ENCODE measurements at regions not wholly inside any gene's neighbourhood (a gene's known extent, or its start where the extent isn't known, plus 50 kb on each side); places are given as distances from the start of the nearest gene placed in this dataset.
A peak's percentile ranks its signal among the peaks of the same experiment; 100 is the strongest.

DNA sequence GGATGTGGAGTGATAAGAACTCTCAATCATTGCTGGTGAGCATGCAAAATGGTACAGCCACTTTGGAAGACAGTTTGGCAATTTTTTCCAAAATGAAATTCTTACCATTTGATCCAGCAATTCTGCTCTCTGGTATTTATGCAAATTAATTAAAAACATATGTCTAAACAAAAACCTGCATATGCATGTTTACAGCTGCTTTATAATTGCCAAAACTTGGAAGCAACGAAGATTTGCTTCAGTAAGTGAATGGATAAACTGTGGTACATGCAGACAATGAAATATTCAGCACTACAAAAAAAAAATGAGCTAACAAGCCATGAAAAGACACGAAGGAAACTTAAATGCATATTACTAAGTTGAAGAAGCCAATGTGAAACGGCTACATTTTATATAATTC, 55.5 kb upstream of the SMLR1 start:
- no peaks in the 10 kb centered on the region for H3K36me3 ChIP-seq (ENCODE audit: control insufficient read depth, insufficient read depth, low read length)
- TF ChIP-seq, protein P1, sequence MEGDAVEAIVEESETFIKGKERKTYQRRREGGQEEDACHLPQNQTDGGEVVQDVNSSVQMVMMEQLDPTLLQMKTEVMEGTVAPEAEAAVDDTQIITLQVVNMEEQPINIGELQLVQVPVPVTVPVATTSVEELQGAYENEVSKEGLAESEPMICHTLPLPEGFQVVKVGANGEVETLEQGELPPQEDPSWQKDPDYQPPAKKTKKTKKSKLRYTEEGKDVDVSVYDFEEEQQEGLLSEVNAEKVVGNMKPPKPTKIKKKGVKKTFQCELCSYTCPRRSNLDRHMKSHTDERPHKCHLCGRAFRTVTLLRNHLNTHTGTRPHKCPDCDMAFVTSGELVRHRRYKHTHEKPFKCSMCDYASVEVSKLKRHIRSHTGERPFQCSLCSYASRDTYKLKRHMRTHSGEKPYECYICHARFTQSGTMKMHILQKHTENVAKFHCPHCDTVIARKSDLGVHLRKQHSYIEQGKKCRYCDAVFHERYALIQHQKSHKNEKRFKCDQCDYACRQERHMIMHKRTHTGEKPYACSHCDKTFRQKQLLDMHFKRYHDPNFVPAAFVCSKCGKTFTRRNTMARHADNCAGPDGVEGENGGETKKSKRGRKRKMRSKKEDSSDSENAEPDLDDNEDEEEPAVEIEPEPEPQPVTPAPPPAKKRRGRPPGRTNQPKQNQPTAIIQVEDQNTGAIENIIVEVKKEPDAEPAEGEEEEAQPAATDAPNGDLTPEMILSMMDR (conservative IDR thresholded peaks at IDR 0.05 in 1 of 2, IDR thresholded peaks at IDR 0.05 in 1 of 2; ENCODE audit: low read depth in 1 of 2, low read length in 2 of 2), result no peak
- no peak for TF ChIP-seq EZH2 (IDR thresholded peaks at IDR 0.05; ENCODE audit: low read length, missing control alignments)
- no peaks in the 10 kb centered on the region for H3K79me2 ChIP-seq (ENCODE audit: control insufficient read depth, insufficient read depth, low read length)
- H3K27me3 ChIP-seq (ENCODE audit: control insufficient read depth, insufficient read depth, low read length), result no peaks in the 10 kb centered on the region
- H3K9me3 ChIP-seq (ENCODE audit: control insufficient read depth, insufficient read depth, low read depth, low read length), result no peaks in the 10 kb centered on the region
- no peak overlapping the region for H2AFZ ChIP-seq (ENCODE audit: low read length)
- no peak overlapping the region for H3K27ac ChIP-seq (ENCODE audit: insufficient read depth, low read length)
- no peak overlapping the region for H3K9ac ChIP-seq (ENCODE audit: insufficient read depth, low read length)
- no peak for DNase-seq (ENCODE audit: low read depth in 2 of 2)
- H4K20me1 ChIP-seq (ENCODE audit: control insufficient read depth, extremely low read depth, insufficient read depth, low read length), result no peaks in the 10 kb centered on the region
- no peak overlapping the region for H3K4me2 ChIP-seq (ENCODE audit: extremely low read depth, insufficient read depth, low read length)
- no peak overlapping the region for H3K4me3 ChIP-seq (replicated peaks in 1 of 4; ENCODE audit: control extremely low read depth in 1 of 4, insufficient read depth in 1 of 4, low read depth in 3 of 4, low read length in 4 of 4)
- H3K4me1 ChIP-seq (ENCODE audit: control insufficient read depth, extremely low read depth, insufficient read depth, low read length), result no peaks in the 10 kb centered on the region

DNA sequence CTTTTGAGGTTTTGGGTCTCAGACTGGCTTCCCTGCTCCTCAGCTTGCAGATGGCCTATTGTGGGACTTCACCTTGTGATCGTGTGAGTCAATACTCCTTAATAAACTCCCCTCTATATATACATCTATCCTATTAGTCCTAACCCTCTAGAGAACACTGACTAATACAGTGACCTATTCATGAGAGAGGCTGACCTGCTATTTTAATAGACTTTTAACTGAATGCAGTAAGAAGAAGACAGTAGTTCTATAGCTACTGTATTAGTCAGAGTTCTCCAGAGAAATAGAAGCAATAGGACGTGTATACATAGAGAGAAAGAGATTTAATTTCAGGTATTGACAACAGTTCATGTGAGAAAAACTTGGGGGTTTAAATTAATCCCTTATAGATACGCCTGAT, 53.3 kb upstream of the SMLR1 start:
- H3K27me3 ChIP-seq (ENCODE audit: control insufficient read depth, insufficient read depth, low read length), result no peaks in the 10 kb centered on the region
- no peak overlapping the region for H3K9ac ChIP-seq (ENCODE audit: insufficient read depth, low read length)
- TF ChIP-seq, protein P1 (conservative IDR thresholded peaks at IDR 0.05 in 1 of 2, IDR thresholded peaks at IDR 0.05 in 1 of 2; ENCODE audit: low read depth in 1 of 2, low read length in 2 of 2), result no peak
- TF ChIP-seq EZH2 (IDR thresholded peaks at IDR 0.05; ENCODE audit: low read length, missing control alignments), result no peak
- no peak overlapping the region for H3K27ac ChIP-seq (ENCODE audit: insufficient read depth, low read length)
- H3K4me3 ChIP-seq (replicated peaks in 1 of 4; ENCODE audit: control extremely low read depth in 1 of 4, insufficient read depth in 1 of 4, low read depth in 3 of 4, low read length in 4 of 4), result no peak overlapping the region
- no peak for DNase-seq (ENCODE audit: low read depth in 2 of 2)
- H3K4me1 ChIP-seq (ENCODE audit: control insufficient read depth, extremely low read depth, insufficient read depth, low read length), result no peaks in the 10 kb centered on the region
- no peaks in the 10 kb centered on the region for H3K9me3 ChIP-seq (ENCODE audit: control insufficient read depth, insufficient read depth, low read depth, low read length)
- H2AFZ ChIP-seq (ENCODE audit: low read length), result no peak overlapping the region
- H3K79me2 ChIP-seq (ENCODE audit: control insufficient read depth, insufficient read depth, low read length), result no peaks in the 10 kb centered on the region
- H3K36me3 ChIP-seq (ENCODE audit: control insufficient read depth, insufficient read depth, low read length), result no peaks in the 10 kb centered on the region
- no peaks in the 10 kb centered on the region for H4K20me1 ChIP-seq (ENCODE audit: control insufficient read depth, extremely low read depth, insufficient read depth, low read length)
- H3K4me2 ChIP-seq (ENCODE audit: extremely low read depth, insufficient read depth, low read length), result no peak overlapping the region

DNA sequence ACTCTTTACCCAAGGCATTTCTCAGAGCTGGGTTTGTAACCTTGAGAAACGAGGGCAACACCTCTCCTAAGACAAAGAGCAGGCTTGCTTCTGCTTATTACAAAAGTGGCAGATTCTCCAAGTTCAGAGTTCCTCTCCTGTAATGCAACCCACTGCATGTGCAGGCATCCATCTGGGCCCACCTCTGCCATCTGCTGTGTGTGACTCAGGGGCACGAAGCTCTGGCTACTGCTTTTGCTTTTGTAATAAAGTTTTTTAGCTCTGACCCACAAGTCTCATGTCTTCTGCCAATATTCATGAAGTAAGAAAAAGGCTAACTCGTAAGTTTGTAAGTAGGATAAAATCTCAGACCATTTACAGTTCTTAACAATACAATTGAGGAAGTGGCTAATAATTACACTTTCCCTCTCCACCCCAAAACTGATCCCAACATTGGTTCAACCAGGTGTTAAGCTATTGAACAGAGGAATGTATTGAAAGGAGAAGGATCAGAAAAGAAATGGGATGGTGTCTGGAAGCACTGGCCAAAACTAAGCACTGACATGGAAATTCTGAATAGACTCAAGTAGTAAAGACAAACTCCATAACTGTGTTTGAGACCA, 51.7 kb upstream of the SMLR1 start:
- H3K36me3 ChIP-seq (ENCODE audit: control insufficient read depth, insufficient read depth, low read length), result no peaks in the 10 kb centered on the region
- no peaks in the 10 kb centered on the region for H4K20me1 ChIP-seq (ENCODE audit: control insufficient read depth, extremely low read depth, insufficient read depth, low read length)
- H3K9me3 ChIP-seq (ENCODE audit: control insufficient read depth, insufficient read depth, low read depth, low read length), result no peaks in the 10 kb centered on the region
- no peak overlapping the region for H3K27ac ChIP-seq (ENCODE audit: insufficient read depth, low read length)
- no peak overlapping the region for H3K4me2 ChIP-seq (ENCODE audit: extremely low read depth, insufficient read depth, low read length)
- no peak overlapping the region for H3K4me3 ChIP-seq (replicated peaks in 1 of 4; ENCODE audit: control extremely low read depth in 1 of 4, insufficient read depth in 1 of 4, low read depth in 3 of 4, low read length in 4 of 4)
- DNase-seq (ENCODE audit: low read depth in 2 of 2), result peak; percentile 11 to 49
- TF ChIP-seq, protein P1 (conservative IDR thresholded peaks at IDR 0.05 in 1 of 2, IDR thresholded peaks at IDR 0.05 in 1 of 2; ENCODE audit: low read depth in 1 of 2, low read length in 2 of 2), result no peak
- TF ChIP-seq EZH2 (IDR thresholded peaks at IDR 0.05; ENCODE audit: low read length, missing control alignments), result no peak
- no peaks in the 10 kb centered on the region for H3K27me3 ChIP-seq (ENCODE audit: control insufficient read depth, insufficient read depth, low read length)
- H3K79me2 ChIP-seq (ENCODE audit: control insufficient read depth, insufficient read depth, low read length), result no peaks in the 10 kb centered on the region
- peaks cover 8% of the 10 kb centered on the region for H3K4me1 ChIP-seq (ENCODE audit: control insufficient read depth, extremely low read depth, insufficient read depth, low read length)
- no peak overlapping the region for H3K9ac ChIP-seq (ENCODE audit: insufficient read depth, low read length)
- H2AFZ ChIP-seq (ENCODE audit: low read length), result no peak overlapping the region
